ENCODE measurements at regions not wholly inside any gene's neighbourhood (a gene's known extent, or its start where the extent isn't known, plus 50 kb on each side); places are given as distances from the start of the nearest gene placed in this dataset.

DNA sequence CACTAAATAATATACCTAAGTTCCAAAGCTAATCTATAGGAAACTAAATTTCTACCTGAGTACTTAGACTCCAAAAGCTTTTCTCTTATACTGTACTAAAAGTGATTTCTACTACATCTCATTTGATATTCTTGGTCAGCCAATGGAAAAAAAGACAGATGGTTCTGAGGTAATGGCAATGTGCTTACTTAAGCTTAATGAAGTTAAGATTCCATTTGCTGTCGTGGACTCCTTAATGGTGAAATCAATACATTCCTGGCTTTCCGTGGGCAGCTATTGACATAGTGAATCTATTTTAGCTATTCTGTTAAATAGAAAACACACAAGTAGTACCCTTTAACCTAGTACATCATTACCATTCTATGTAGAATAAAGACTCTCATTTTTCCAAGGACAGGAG lies 1825.6 kb upstream of the CDH9 start:
- TF ChIP-seq GATA3 (IDR thresholded peaks at IDR 0.05; ENCODE audit: low read depth, low read length) (no peak), GATA2 (IDR thresholded peaks at IDR 0.05; ENCODE audit: low read depth, low read length) (no peak)
